T-helper 9 cell (primary cell): ENCODE measurements at regions not wholly inside any gene's neighbourhood (a gene's known extent, or its start where the extent isn't known, plus 50 kb on each side); places are given as distances from the start of the nearest gene placed in this dataset.
A peak's percentile ranks its signal among the peaks of the same experiment; 100 is the strongest.
"Not testable (repeated sequence)": the region's sequence is repeated elsewhere in the genome, so short reads cannot be mapped to it uniquely, and the experiment has no call there.

ENCODE experiments used
- DNase-seq: peaks from one replicate; pipeline ENCODE4 v3.0.0-alpha.2; 2020

DNA sequence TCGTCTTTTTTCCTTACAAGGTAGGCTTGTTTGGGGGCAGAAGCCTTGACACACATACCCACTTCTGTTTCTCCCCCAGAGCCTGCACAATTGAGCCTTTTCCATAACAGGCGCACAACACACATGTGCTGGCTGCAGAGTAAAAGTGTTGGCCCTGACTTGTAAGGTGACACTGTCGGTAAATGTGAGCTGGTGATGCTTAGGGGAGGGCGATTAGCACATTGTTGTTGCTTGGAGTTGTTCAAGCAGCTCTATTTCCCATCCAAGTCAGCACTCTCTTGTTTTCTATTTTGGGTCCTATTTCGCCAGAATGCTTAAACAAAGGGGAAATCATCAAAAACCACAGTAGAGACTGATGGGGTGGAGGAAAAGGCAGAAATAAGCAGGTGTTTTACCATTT lies 51.9 kb upstream of the PTPRJ start:
- DNase-seq = no peak

DNA sequence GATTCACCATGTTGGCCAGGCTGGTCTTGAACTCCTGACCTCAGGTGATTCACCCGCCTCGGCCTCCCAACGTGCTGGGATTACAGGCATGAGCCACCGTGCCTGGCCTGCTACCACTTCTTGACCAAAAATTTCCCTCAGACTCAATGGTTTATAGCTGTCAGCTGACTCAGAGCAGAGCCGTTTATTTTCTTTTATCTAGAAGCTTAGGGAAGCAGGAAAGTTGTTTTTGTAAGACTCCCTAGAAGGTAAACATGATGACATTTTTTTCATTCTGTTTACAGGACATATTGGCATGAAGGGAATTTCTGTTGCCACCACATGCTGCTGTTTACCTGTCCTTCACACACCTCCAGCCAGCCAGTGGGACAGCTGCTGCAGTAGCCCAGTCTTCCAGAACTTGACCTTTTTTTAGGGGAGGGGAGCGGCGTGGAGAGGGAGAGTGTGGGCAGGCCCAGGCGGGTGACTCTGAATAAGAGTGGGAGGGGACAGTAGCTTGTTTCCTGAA lies 56.1 kb upstream of the PTPRJ start:
- DNase-seq = no peak

DNA sequence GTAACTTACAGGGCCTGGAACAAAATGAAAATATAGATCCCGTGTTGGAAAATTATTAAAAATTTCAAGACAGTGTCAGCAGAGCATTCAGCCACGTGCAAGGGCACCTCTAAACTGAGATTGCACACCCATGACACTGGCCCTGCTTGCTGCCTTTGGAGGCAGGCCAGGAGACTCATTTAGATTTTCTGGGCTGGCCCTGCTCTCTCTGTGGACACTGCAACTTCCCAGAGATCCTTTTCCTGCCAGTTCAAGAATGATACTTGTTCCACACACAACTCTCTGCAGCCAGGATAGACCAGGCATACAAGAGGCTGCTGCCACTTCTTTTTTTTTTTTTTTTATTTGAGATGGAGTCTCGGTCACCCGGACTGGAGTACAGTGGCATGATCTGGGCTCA lies 56.7 kb upstream of the PTPRJ start:
- DNase-seq = no peak

DNA sequence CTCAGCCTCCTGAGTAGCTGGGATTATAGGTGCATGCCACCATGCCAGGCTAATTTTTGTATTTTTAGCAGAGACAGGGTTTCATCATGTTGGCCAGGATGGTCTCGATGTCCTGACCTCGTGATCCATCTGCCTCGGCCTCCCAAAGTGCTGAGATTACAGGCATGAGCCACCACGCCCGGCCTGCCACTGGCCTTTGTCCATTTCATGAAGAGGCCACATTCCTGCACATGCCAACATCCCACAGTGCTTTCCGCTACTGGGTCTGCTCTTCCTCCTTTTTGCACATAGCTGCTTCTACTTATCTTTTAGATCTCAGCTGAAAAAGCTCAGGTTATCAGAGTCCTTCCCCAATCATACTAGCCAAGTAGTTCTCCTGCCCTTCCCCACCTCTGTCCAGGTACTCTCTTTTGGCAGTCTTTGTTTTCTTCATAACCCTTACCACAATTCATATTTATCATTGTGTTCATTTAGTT lies 59.2 kb upstream of the PTPRJ start:
- DNase-seq = not testable (repeated sequence)

DNA sequence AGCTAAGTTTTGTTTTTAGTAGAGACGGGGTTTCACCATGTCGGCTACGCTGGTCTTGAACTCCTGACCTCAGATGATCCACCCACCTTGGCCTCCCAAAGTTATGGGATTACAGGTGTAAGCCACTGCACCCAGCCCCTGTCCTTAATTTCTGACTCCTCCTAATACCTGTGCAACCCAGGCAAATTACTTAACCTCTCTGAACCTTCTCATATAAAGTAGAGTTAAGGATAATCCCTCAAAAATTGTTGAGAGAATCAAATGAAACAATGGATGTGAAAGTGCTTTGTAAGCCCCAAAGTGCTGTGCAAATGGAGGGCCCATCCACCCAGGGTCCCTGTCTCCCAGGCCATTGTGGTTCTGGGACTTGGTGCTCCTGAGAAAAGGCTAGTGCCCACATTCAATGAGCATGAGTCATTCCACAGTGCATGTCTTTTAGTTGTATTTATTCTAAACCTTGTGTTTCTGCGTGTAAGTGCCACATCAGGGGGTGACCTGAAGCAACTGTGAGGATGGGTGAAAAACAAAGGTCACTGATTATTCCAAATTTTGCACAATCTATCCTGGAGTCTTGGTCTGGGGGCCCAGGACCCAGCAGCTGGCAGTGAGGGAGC lies 61.4 kb upstream of the PTPRJ start:
- no peak for DNase-seq

DNA sequence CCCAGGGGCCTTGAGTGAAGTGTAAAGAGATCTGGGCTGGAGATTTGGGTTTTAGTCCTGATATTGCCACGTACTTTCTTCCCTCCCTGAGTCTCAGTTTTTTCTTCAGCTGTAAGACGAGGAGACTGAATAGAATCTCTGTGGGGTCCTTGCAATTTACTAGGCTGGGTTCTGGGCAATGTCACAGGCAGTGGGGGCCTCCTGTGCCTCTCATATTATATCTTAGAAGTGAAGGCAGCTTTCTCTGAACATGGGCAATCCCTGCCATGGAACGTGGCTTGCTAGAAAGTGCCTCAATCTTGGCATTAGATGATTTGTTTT lies 62.0 kb upstream of the PTPRJ start:
- no peak for DNase-seq

DNA sequence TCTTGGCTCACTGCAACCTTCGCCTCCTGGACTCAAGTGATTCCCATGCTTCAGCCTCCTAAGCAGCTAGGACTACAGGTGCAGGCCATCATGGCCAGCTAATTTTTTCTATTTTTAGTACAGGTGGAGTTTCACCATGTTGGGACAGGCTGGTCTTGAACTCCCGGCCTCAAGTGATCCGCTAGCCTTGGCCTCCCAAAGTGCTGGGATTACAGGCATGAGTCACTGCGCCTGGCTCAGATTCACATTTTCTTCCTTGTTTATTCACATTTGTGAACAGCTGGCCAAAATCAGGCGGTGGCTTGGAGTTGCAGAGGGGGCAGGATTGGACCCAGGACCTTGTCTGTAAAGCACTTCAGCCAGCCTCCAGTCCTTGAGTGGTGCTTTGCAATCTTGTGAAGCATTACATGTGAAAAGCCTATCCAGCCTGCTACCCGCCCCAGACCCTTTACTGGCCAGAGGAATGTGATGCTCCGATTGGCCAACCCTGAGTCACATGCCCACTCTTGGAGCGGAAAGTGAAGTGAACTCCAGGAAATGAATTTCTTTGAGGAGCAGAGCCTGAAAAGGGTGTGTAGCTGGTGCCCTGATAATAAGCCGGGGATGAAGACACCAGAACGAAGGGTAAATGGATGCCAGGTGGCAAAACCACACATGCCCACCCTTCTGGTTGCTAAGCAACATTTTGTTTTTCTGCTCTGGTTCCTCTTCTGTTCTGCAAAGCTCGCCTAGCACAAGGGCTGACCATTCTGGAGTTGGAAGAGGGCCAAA lies 62.6 kb upstream of the PTPRJ start:
- DNase-seq = no peak

DNA sequence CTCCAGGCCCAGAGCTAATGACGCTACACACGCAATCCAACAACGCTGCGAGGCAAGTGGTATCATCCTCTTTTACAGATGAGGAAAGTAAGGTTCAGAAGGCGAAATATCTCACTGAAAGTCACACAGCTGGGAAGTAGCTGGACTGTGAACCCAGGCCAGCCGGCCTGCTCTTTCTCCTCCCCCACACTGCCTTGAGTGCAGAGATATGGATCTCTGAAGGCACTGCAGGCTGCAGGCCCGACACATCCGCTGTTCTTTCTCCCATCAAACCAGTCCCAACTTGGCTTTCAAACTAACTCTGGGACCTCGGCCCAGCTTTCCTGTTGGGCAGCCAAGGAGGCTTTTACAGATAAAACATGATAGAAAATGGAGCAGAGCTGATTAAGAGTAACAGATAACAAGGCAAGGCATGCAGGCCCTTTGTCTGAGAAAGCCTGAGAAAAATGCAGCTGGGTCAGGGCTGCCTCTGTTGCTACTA lies 64.0 kb upstream of the PTPRJ start:
- no peak for DNase-seq

DNA sequence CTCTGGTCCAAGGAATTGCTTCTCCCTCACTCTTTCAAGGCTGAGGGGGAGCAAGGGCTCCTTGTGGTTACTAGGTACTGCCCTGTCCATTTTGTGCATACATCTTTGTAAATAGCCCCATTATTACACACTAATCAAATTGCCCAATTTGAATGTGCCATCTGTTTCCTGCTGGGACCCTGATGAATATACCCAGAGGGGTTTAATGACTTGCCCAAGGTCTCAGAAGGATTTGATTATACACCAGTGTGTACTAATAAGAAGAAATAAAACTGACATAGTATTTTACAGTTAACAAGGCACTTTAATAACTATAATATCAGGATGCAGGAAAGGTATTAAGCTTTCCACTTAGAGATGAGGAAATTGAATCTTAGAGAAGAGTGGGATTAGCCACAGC lies 64.6 kb upstream of the PTPRJ start:
- no peak for DNase-seq

DNA sequence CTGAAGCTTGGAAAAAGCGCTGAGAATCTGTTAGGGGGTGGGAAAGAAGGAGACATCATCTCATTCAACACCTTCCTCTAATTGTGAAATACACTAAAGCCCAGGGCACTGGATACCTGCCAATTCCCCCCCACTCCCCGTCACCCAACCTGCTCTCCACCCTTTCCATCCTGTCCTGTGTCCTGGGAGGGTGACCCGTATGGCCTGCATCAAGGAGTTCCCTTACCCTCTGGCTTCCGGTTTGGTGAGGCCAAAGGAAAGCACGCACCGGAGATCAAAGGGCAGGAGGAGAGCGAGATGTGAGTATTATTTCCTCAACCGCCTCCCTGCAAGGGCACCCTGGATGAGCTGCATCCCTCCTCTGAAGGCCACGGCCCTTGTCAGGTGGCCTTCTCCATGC lies 65.0 kb upstream of the PTPRJ start:
- DNase-seq = peak; percentile 21

DNA sequence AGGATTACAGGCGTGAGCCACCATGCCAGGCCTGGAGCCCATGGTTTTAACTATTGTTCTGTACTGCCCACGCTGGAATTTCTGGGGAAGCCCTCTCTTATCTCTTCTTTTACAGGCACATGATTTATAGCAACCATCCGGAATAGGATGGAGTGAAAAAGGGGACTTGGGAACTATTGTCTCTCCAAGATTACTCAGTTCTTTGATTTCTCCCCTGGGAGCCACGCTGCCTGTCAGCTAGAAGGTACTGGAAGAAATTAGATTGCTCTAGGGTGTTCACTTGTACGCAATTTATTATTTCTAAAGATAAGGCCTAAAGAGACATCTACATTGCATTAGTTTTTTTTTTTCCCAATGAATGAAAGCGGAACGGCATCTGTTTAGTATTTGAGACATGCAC lies 65.6 kb upstream of the PTPRJ start:
- DNase-seq = no peak

DNA sequence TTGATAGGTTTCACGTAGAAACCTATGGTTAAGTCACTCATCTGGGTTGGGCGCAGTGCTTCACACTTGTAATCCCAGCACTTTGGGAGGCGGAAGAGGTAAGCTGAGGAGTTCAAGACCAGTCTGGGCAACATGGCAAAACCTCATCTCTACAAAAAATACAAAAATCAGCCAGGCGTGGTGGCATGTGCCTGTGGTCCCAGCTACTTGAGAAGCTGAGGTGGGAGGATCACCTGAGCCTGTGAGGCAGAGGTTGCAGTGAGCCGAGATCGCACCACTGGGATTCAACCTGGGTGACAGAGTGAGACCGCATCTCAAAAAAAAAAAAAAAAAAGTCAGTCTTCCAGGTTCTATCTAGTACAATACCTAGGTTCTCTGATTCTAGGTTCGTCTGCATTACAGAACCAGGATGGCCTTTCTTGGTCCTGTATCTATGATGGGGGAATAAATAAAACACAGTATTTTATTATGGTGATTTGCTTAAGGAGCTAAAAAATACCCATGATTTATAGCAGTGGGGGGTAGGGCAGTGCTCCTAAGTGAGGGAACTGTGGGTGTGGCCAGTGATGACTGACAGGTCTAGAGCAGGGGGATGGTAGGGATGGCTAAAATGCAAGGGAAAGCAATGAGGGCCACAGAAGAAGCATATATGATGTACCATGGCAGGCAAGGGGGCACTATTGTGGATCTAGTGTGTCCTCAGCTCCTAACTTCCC lies 65.5 kb upstream of the NUP160 start:
- DNase-seq = no peak

DNA sequence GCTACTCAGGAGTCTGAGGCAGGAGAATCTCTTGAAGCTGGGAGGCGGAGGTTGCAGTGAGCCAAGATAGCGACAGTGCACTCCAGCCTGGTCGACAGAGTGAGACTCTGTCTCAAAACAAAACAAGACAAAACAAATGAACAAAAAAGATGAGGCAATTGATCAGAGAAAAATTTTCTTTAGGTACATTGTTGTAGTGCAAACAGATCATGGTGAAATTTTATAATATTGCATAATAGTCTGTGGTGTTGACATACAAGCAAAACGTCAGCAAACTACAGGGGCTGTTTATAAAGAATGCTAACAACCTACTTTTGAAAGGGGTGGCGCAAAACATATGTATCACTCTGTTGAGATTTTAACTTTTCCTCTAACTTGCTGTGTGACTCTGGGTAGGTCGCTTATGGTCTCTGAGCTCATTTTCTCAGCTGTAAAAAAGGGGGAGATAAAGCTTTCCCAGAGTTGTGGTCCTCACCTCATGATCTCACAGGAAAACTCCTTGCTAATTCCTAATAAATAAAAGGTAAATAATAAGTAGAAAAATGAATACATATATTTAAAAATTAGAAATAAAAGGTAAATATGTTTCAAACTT lies 64.8 kb upstream of the NUP160 start:
- no peak for DNase-seq

DNA sequence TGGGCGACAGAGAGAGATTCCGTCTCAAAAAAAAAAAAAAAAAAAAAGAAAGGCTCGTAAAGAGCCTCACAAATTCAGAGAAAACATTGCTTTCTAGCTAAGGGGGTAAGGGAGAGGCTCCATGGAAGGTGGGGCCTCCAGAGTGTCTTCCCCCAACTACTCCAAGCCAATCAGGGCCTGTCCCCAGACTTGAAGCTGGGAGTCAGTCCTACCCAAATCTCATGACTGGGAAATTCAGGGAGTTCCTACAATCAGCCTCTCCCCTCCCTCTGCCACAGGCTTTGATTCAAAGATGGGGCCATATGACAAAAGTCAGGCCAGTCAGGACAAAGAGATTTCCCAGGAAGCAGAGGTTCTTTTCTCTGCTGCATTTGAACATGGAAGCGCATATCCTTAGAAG lies 63.0 kb upstream of the NUP160 start:
- no peak for DNase-seq

DNA sequence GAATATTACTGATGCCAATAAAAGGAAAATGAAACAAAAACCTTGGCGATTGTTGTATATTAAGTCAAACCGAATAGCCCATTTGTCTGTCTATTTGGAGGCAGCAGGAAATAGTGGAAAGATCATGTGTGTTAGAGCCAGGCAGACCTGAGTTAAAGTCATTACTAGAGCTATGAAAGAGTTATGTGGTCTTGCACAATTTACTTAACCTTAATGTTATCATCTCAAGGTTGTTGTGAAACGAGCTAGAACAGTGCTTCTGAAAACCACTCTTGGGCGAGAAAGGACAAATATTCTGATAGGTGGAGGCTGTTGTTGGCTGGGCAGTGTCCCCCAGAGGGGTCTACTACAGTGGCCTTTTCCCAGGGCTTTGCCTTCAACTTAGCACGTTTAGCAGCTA lies 60.0 kb upstream of the NUP160 start:
- DNase-seq = no peak

DNA sequence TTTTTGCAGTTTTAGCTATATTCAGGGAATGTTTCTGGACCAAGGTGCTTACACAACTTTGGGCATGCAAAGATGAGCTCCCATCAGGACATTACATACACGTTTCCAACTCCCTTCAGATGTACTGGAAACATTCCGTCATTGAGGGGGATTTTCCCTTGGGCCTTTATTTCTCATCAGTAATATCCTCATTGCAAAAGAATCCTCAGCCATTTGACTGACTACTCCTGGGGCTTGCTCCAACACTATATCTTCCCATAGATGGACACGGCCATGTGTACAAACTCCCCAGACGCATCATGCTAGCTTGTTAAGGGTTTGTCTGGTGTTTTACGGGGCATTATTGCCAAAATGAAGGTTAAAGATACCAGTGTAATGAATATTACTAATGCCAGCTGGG lies 59.3 kb upstream of the NUP160 start:
- DNase-seq = no peak

DNA sequence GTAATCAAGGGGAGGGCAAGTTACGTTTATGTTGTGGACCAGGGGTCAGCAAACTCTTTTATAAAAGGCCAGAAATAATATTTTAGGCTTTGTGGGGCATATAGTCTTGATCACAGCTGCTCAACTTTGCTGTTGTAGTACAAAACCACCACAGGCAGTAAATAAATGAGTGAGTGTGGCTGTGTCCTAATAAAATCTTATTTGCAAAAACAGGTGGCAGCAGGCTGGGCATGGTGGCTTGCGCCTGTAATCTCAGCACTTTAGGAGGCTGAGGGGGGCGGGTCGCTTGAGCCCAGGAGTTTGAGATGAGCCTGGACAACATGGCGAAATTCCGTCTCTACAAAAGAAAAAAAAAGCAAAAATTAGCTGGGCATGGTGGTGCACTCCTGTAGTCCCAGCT lies 57.9 kb upstream of the NUP160 start:
- DNase-seq = no peak

DNA sequence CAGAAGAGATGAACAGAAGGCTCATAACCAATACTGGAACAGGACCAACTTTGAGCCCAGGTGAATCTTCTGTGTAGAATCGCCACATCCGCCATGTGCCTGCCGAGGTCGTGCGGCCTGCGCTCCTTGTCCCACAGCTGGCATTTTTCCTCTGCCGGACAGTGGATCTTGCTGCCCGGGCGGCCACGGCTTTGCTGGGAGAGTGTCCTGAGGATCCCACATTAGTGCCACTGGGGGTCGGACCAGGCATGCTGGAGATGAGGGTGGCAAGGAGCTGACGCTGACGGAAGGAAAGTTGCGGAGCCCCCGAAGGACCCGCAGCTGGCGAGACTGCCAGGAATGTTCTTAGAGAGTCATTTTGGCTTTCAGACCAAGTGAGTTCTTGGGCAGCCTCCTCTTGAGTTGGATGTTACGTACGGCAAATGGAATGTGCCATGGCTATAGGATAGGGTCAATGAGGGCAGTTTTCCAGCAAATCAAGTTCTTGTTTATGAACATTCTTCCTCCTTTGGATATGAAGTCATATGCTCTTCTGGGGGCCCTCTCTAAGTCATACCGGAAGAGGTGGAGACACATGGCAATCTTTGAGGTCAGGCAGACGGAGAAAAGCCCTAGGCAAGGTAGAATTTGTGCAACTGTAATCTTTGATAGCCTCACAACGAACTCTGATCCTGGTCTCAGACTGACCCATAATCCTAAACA lies 57.4 kb upstream of the NUP160 start:
- no peak for DNase-seq

DNA sequence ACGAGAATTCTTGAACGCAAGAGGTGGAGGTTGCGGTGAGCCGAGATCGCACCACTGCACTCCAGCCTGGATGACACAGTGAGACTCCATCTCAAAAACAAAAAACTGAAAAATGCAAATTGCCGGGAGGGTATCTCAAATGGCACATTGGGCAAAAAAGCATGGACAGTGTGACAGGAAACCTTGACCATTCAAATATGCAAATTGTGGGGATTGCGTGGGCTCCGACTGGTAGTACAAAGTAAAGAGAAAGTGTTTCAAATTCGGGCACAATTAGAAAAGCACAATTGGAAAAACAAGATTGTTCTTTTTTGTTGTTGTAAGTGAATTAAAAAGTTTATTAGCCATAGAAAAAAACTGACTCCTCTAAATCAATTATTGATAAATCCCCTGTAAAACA lies 56.7 kb upstream of the NUP160 start:
- DNase-seq = no peak

DNA sequence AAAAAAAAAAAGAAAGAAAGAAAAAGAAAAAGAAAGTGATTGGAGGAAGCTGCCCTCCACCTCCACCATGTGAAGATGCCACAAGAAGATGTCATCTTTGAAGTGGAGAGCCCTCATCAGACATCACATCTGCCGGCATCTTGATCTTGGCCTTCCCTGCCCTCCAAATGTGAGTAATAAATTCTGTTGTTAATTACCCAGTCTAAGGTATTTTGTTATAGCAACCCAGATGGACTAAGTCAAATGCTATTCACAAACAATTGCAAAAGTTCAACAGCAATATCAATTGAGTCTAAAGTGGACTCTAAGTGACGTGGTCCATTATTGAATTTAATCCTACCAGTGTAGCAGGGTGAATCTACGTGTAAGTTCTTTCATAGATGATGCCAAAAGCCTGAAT lies 55.9 kb upstream of the NUP160 start:
- DNase-seq = no peak

DNA sequence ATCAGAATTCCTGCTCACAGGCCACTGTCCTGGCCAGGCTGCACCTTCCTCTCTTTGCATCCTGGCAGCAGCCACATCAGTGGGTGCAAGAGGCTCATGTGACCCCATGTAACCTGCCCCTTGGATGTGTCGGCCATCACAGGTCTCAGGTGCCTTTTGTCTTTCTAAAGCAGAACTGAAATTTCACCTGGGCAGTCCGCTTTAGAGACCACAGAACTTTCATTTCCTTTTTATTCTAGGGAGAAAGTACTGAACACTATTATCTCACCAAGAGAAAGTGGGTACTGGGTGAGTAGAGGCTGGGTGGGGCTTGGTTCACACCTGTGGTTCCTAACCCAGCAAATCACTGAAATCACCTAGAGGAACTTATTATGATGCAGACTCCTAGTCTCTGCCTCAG lies 51.7 kb upstream of the NUP160 start:
- no peak for DNase-seq
